ENCODE measurements at regions not wholly inside any gene's neighbourhood (a gene's known extent, or its start where the extent isn't known, plus 50 kb on each side); places are given as distances from the start of the nearest gene placed in this dataset.

DNA sequence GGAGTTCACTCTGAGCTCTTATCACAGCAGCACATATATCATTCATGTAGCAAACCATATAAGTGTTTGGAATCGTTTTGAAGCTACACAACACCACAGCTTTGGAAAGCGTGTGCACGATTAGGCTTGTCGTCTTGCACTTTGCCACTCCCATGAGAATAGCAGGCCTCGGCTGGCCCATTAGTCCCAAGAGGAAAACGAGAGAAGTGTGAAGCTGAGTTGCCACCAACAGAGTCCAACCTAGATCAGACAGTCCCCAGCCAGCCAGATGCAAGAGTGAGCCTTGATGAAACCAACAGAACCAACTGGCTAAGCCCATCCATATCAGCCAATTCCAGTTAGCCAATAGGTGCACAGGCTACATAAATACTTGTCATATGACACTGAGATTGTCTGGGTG lies 238.4 kb downstream of the C1orf94 start:
- DNase-seq = no peak

DNA sequence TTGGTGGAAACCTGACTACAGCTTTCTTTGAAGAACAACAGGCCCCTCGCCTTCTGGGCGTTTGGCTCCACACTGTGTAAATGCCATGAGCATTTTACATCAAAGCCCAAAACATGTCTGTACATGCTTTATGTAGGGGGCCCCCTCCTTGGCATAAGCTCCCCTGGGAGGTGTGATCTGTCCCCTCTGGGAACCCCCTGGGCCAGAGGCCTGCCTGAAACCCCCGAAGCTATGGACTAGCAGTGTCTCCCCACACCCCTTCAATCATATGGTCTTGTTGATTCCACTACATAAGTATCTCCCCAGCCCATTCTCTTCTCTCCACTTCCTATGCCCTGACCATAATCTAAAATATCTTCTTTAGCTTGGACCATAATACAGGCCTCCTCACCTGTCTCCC lies 241.5 kb downstream of the C1orf94 start:
- DNase-seq = no peak

DNA sequence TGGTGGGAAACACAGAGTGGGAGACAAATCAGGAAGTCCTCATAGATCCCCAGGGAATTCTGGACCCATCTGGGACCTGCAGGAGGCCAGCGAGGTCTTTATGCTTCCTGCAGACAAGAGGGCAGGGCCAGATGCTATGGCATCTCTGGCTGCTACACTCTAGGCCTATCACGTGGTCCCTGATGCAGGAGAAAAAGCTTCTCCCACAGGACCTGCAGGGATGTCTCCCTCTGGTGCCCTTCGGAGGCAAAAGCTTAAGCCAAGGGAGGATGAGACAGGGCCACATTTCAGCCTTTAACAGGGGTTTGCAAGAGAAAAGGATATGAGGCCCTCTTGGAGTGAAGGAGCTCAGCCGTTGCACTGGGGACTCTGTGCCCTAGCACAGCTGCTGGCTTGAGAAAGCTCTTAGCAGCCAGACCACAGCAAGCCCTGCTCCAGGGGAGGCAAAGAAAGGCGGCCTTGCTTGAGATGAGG lies 243.0 kb downstream of the C1orf94 start:
- no peak for DNase-seq

DNA sequence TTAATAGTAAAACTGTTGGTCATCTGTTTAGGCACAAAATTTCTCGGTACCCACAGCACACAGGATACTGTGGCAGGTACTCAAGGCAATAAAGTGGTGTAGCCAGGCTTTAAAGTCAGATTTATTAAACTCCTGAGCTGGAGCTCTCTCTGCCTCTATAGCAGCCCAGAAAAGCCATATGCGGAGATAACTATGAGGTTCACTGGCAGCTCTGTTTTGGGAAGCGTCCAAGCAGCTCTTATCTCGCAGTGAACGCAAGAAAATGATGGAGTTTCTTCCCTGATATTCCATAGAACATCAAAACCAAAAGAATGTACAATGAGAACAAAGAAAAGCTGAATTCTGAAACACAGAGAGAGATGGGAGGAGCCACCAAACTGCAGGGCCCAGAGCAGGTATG lies 248.3 kb downstream of the C1orf94 start:
- no peak for DNase-seq

DNA sequence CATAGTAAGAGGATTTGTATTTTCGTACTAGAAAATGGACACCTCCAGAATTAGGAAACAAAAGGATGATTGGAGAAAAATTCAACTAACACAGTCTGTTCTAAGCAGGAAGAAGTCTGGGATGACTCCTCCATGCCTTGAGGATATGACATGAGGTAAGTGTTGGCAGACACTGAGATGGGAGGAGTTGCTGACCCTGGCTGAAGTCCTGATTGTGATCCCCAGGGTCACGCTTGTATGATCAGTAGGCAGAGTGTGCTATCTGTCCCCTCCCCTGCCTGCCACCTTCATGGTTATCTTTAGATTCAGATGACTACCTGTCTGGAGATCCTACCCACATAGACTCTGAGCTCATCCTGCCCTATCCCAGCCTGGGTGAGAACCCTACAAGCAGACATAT lies 249.1 kb downstream of the C1orf94 start:
- DNase-seq = no peak

DNA sequence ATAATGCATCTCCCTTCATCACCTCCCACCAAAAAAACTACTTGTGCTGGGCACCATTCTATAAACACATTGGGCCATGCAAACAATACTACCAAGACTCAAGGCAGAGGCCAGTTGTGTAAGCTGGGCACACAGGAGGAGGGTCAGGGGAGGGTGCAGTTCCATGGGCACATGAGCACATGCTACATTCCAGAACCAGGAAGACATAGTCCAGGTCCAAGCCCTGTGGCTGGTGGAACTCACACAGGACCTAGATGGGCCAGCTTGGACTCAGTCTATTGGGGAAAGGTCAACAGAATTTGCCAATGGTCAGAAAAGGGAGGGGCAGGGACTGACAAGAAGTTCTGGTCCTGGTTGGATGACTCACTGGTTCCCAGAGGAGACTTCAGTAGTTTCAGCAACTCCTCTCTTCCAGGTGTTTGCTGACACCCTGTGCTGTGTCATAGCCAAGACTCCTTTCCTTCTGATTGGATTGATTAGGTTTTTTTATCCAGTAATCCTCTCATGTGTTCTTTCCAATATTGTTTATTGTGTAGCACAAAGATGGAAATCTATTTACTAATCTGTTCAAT lies 249.7 kb downstream of the C1orf94 start:
- DNase-seq = no peak

DNA sequence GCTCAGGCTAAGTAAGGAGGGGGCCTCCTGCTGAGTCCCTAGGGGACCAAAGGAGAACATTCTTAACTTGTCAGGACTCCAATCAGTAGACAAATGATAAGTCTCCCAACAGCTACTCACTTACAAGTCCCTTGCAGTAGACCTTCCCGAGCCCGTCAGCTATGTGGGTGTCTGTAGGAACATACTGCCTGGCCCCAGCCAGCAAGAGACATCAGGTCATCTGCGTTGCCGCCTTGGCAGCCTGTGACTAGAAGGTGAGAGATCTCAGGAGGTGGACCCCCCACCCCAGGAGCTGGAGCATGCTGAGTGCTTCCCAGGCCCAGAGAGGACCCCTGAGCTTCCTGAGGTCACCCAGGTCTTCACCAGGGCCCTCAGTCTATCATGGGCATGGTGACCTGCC lies 250.5 kb downstream of the C1orf94 start:
- DNase-seq = no peak

DNA sequence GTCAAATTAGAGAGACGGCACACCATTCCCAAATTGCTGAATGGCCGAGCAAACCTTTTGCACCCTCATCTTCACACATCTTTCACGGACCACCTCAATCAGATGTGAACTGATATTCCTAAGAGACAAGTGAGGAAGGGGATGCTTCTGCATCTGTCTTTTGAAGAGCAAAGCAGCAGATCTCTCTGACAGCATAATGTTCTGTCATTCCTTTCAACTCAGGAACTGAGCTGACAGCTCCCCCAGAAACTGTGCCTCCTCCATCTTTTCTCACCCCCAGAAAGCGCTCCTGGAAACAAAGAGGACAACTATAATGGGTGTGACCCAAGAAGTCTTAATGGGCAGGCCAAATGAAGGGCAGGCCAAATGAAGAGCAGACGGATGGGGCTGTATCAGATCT lies 256.4 kb downstream of the C1orf94 start:
- DNase-seq = no peak

DNA sequence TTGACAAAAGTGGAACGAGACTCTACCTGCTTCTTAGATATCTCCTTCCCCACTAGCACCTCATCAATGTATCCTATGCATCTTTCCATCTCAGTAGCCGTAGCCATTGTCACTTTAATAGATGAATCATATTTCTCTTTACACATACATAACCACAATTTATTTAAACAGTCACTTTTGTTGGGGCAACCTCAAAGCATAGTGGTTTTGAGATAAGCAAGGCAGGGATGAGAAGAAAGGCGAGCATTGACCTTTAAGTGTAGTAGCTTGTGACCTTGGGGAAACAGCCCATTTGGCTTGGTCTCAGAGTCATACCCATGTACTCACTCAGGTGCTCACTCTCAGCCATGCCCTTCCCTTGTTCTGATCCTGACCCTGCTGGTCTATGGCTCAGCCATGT lies 260.1 kb downstream of the C1orf94 start:
- no peak for DNase-seq

DNA sequence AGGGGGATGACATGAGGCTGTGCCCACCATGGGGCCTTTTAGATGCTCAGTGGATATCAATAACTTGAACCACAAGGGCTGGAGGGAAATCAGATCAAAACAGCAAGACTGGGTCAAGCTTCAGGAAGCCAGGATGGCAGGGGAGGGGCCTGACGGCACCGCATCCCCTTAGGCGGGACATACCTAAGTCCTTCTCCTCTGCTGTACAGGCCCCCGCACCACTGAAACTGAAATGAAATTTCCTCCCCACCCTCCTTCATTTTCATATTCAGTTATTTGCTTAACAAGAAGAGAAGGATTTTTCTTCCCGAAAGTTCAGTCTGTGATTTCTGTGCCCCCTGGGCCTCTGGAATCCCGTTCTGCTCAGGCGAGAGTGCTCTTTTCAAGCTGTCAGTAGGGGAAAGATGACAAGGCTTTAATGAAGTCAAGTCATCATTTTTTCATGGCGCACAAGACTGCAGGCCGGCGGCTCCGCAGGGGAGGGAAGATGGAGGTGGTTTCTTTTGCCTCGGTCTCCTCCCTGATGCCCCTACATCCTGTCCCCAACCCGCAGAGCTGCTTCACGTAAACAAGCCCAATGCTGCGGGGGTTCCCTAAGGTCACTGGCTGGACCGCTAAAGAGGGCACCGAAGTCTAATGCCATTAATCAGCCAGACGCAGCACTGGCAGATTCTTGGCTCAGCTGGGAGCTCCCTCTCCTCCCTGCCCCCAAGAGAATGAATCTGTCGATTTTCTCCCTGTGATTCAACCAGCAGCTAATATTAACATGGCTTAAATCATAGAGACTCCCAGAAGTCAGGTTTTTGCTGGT lies 264.8 kb downstream of the C1orf94 start:
- DNase-seq = no peak

DNA sequence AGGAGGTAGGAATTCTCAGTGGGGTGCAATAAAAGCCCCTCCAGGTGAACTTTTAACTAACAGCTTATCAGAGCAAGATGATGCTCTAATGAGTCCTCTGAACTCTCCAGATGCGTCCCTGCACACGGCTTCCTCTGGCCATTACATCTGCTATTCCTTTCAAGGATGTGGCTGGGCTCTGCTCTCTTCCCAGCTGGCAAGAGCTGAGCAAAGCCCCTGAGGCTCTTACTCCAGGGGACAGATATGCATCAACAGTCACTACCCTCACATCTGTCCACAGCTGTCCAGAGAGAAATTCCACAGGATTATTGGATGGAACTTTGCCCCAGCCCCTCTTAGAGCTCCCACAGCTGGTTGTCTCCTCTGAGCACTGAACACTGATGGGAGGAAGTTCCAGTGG lies 267.8 kb downstream of the C1orf94 start:
- DNase-seq = no peak

DNA sequence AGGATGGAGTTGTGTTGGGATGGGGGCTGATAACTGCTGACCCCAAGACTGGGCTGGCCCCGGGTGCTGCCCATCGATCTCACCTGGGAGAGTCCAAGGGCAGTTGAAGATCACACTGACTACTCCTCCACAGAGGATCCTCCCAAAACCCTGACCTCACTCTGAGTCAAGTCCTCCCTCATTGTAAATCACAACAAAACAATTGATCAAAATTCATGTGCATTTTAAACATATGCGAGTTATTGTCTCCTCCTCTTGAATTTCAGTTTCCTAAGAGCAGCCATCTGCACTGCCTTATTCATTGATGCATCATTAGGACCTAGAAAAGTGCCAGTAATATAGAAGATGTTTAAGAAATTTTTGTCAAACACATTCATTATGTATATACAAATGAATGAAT lies 273.6 kb downstream of the C1orf94 start:
- DNase-seq = no peak

DNA sequence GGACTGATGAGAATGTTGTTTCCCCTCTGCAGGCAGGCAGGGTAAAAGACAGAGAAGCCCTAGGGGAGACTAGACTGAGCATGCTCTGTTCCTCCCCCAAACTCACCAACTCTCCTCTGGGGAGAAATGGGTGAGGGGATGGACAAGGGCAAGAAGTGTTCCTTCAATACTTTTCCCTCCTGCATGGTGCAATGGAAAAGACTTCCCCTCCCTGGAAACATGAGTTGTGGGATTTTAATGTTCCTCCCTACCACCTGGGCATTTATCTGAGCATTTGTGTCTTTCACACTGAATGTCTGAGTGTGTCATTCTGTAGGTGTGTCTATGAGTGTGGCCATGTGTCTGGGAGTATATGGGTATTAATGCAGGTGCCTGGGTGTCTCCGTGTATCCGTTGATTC lies 275.7 kb downstream of the C1orf94 start:
- DNase-seq = no peak

DNA sequence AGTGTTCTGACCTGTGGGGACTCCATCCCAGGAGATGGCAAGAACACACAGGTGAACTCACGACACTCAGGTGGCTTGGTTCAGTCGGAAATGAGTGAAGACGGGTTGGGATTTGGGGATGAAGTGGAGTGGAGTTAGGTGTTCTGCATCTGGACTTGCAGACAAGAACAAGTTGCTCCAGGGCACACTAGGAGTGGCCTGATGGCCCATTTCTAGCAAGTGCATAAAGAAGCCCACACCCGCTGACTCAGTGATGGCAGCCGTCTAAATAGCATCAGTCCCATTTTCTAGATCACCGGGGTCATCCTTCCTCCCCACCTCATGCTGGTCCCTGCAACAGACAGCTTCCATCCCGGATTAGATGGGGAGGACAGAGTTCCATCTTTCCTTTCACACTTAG lies 278.4 kb downstream of the C1orf94 start:
- no peak for DNase-seq

DNA sequence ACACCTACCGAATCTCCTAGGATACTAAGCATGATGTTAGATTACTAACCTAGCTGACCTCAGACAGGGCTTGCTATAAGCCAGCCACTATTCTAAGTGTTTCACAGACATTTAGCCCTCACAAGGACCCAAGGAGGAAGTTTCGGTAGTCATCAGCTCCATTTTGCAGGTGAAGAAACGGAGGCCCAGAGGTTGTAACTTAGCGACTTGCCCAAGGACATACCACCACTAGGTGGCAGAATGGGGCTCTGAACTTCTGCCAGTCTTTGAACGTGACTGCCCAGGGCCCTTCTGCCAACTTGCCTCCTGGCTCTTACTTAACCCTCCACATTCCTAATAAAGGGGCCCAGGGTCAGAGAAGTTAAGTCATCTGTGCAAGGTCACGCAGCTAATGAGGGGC lies 283.5 kb downstream of the C1orf94 start:
- DNase-seq = no peak

DNA sequence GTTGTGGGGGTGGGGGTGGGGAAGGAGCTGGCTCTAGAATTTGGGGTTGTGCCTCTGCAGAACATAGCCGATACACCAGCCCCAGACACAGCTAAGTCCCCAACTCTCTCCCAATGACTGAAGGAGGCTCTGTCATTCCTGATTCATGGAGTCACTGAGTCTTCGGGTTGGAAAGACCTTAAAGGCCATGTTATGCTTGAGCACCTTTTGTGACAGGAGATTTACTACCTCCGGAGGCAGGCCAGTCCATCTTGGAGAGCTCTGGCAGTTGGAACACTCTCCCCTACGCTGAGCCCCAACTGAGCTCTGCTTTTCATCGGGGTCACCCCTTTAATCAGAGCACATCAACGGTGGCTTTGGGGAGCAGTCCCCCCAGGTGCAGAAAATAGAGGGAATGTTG lies 284.4 kb upstream of the GJB5 start:
- no peak for DNase-seq

DNA sequence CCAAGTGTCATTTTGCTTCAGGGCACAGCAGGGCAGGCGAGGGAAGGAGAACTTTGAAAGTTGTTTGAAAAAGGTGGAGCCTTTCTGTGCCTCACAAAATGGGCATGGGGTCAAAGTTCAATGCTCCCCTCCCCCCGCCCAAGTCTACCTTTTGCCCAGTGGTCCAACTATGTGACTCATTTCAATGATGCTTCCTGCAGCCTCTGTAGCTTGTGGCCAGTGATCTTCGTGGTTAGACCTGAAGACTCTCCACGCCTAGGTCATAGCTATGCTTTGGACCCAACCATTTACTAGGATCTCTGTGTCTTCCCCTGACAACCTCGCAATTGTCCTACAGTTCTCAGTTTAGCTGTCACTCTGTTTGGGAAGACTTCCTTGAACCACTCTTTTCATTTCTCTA lies 280.3 kb upstream of the GJB5 start:
- no peak for DNase-seq

DNA sequence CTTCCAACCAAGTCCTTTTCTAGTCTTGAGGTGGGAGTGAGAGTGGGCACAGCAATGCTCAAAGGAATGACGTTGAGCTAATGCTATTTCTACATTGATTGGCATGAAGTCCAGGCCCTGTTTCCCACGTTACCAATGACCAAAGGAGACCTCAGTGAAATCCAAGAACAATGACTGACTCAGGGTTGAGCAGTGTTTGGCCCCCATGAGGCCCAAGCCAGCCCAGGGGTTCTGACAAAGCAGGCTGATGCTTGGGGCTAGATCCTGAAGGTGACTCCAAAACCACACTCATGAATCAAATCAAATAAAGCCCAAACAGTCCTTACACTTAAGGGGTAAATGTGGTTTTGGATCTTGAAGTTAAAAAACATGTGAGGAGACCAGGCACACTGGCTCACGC lies 278.5 kb upstream of the GJB5 start:
- no peak for DNase-seq

DNA sequence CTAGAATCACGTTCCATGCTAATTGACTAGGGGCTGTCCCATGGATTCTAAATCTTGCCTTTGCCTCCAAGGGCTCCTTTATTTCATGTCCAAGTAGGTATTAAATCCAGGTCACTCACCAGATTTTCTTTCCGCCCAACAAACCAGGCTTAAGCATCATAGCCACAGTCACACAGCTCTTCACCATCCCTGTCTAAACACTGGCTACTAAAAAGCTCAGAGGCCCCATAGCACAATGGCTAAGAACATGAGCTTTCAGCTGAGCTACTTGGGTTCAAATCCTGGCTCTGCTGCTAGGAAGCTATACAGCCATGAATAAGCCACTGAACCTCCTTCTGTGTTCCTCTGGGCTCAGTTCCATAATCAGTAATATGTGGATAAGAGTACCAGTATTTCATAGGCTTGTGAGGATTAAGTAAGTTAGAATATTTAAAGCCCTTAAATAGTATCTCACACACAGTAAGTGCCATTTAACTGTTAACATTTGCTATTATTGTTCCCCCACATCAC lies 277.2 kb upstream of the GJB5 start:
- no peak for DNase-seq

DNA sequence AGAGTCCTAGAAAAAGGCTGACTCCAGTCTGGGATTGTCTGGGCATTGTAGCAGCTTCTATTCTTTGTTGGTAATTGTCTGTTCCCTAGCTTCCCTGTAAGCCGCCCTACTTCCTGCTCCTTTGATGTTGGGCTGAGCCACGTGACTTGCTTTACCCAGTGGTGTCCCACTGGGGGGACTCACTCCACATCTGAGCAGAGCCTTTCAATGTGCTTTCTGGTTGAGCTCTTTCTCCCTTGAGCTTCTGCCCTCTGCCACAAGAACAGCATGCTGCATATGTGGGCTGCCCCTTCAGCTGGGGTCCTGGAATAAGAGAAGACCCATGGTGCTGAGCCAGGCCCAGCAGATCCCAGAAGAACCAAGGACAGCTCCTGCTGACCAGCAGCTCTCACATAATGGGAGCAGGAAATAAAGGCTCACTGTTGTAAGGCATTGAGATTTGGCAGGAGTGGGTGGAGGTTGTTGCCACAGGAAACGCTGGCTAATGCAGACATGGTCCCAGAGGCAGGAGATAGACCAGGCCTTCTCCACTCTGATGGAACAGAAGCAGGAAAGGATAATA lies 276.3 kb upstream of the GJB5 start:
- DNase-seq = no peak

DNA sequence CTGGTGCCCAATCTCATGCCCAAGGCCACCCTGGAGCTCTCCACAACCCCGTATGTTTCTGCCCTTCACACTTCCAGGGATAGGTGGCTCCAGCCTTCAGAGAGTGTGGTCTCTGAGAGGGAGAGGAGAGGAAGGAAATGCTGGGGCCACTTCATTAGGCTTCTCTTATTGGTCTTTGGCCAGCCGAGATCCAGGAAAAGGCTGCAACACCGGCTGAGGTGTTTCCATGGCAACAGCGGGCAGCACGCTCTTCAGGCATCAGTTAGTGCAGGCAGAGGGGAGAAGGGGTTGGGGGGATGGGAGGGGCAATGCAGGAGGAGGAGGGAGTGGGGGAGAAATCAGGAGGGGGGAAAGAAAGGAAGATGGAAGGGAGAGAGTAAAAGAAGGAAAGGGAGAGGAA lies 275.1 kb upstream of the GJB5 start:
- DNase-seq = no peak

DNA sequence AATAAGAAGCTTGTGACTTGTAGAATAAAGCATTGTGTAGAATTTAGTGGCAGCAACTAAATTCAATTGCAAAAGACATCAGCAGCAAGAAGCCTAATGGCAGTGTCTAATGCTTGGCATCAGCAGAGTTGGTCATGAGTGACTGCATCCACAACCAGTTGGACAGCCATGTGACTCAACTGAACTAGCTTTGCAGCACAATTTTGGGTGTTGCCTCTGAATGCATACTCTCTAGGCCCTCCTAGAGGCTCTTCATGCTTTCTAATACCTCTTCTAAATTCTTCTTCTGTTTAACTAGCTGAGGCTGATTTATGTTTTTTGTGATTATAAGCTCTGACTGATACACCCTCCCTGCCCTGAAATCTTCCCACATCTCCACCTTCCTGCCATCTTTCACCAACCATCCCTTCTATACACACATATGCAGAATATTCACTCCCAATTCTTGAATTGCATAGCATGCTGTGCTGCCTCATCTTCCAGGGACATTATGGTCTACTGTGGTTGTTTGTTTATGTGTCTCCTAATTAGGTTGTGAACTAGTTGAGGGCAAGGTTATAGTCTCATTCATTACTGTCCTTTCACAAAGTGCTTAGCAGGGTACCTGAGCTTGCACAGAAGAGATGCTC lies 266.7 kb upstream of the GJB5 start:
- no peak for DNase-seq

DNA sequence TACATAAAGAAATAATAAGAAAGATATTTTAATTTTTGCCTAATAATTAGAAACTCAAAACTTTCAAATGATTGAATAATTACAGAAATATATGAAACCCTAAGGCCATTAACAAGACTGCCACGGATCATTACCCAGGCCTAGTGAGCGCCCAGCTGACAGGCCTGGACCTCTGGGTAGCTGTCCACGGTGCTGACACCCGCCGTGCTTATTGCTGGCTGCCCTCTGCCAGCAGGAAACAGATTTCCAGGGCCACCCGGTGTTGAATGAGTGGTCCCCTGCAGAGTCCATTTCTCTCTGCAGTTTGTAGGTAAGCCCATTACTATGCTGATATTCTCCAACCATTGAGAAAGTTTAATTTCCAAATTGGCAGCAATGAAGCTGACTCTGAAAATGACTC lies 254.4 kb upstream of the GJB5 start:
- DNase-seq = no peak

DNA sequence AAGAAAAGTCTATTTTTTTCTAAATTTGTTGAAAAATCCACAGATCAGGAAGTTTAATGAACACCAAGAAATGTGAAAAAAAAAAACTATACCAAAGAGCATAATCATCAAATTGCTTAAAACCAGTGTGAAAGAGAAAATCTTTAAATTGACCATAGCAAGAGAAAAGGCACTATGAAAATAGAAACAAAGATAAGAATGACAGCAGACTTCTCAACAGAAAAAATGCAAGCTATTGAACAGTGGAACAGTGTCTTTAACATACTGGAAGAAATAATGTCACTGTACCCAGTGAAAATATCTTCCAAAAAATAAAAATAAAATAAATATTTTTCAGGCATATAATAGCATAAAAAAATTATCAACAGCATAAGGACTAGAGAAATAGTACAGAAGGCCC lies 243.0 kb upstream of the GJB5 start:
- no peak for DNase-seq

Measured in NCI-H526 treated with DMSO at 0.1 percent for 48 hours (cell line).